DMS79 treated with DMSO at 0.1 percent for 48 hours (cell line): ENCODE measurements at regions not wholly inside any gene's neighbourhood (a gene's known extent, or its start where the extent isn't known, plus 50 kb on each side); places are given as distances from the start of the nearest gene placed in this dataset.

ENCODE experiments used
- DNase-seq: peaks from one replicate; lab custom pipeline; 2025; lab: John Stamatoyannopoulos, UW

DNA sequence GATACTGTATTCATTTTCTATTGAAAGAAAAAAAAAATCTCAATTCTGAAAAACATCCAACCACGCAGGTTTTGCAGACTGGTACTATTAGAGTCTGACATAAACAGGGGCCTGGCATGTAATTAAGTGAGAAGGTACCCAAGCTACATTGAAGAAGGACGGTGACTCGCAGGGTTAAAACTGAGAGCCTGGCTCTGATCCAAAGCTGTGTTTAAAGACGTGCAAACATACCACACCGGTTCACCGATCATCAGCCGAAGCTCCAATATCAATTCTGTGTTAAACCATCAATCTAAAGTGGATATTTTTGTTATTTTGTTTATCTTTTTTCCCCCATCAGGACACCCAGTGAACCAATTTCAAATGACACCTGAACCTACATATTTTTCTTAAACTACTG is 108.1 kb upstream of the DIO3 start:
- DNase-seq = no peak

DNA sequence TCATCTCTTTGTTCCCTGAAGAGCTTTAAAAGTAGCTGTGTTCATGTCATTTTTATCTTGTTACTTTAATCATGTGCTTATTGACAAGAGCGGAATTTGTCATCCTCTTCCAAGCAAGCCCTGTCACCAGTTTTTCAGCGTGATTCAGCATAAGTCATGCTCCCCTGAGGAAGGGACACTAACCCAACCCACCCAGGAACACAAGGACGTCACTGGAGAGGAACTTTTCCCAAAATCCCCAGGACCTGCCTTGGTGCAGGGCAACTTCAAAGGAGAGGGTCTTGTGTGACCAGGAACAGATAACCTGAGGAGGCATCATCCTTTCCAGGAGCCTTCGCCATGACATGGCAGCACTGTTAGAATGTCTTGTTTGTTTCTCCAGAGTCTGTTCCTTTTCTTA is 107.1 kb upstream of the DIO3 start:
- DNase-seq = no peak

DNA sequence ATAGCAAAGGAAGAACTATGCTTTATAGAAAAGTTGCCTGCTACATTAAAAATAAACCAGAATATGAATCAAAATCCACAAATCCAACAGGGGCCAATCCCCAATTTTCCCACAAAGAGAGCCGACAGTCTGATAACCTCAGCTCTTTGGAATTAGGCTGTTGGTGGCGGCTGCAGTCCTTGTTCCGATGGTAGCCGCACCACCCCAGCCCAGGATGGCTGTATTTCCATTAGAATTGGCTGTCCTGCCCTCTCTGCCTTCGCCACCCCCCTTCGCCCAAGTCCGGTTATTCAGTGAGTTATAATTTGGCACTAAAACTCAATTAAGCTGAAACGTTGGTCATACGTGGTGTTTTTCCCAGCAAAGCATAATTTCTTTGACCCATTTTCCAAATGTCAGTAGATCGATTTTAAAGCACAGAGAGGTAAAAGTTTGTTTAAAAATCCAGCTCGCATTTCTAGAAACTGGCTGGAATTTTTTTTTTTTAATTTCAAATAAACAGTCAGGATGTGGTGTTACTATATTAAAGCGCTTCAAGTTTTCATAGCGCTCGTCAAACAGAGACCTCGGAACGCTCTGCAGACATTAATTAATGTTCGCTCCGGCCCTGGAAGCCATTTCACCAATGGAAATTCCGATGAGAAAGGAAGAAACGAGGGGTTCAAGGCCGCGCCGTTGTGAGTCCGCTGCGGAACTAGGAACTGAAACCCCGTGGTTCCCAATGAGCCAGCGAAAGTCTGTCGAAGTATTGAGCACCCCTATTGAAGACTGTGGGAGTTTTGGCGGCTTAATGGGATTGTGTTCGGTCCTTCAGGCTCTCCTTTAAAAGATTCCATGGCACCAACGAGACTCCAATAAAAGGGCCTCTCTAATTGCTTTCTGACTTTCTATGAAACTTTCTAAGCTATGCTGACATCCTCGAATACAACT is 104.8 kb upstream of the DIO3 start:
- DNase-seq = no peak

DNA sequence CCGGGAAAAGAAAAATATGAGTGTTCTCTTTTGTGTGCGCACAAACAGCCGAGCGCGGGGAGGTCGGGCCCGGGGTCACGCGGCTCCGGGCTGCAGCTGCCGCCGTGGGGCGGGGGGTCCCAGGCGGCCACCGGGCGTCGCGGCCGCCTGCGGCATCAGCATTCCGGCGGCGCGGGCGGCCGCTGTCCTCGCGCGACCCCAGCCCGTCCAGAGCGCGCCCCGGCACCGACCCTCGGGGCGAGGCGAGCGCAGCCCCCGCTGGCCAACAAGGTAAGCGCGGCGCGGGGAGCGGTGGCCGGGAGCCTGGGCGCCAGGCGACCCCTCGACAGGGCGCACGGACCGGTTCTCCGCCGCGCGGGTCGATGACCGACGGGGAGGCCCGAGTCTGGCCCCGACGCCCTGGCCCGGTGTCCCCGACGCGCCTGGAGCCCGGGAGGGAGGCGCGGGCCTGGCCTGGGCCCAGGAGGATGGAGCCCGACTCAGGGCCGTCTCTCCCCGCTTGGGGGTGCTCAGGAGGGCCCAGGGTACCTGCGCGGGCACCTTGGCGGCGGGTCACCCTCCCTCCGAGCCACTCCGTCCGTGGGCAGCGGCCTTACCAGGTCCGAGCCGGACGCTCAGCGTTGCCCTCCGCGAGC is 103.9 kb upstream of the DIO3 start:
- DNase-seq = no peak

DNA sequence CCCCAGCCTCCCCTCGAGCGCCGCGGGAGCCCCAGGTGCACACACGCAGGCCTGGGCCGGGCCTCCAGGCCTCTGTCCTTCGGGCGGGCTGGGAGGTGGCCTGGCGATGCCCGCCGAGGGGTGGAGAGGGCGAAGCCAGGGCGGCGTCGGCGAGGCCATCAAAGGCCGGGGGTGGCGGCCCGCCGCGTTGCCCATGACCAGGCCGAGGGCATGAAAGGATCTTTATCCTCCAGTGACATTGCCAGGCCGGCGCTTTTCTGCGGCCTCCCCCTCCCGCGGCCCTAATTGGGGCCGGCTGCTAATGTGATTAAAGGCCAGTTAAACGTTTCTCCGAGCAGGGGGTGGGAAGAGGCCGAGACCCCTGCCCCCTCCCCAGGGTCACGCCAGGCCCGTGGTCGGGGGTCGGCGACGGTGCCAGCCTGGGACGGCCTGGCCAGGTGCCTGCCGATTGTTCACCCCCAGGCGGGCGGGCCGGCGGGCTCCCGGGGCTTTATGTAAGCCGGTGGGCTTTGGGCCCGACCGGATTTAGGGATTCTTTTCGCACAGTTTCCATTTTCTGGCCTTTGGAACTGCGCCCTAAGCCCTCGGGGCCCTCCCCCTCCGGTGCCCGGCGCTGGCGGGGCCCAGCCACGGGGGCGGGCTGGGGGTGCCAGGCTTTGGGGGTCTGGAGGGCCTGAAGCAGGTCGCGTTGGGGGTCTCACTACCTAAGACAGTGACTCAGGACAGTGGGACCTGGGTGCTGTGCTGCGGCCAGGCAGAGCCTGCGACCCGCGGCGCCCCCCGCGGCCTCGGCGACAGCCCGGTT is 103.2 kb upstream of the DIO3 start:
- DNase-seq = no peak

DNA sequence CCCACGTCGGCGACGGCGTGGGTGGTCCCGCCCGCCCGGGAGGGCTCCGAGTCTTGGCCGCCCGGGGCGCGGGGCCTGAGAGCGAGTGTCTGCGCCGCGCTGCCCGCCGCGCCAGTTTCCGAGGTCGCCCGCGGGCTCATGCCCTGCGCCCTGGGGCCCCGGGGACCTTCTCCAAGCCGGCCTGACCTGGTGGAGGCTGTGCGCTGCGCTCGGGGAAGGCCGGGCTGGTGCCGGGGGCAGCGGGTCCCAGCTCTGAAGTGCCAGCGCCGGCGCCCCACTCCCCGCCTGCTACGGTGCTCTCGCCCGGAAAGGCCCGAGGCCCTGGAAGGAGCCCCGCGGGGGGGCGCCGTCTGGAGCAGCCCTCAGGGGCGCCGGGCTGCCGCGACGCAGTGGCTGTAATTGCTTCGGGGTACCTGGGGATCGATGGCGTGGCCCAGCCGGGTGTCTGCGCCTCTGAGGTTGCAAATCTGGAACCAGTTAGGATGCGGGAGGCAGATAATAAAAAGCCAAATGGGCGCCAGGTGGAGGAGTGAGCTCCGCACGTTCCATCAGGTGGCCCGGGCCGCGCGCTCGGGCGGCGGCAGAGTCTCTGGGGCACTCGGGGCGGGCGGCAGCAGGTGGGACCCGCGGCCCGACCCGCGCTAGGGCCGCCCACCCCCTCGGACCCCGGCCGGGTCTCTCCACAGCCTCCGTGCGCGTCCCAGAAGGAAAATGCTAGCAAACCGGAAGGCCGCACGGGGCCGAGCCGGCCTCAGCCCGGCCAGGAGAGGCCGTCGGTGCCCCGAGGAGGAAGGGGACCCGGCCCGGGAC is 102.3 kb upstream of the DIO3 start:
- no peak for DNase-seq

DNA sequence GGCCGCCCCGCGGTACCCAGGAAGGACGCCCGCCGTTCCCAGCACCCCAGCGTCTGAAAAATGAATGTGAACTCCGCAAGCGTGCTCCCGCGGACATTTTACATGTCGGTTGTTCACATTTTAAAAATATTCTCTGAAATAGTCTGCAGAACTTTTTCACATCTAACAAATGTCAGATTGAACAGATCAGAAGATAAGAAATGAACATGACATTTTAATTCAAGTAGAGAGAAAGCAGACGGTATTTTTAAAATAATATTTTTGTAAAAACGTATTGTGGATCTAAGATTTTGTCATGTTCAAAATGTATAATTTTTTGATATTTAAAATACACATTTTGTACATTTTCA is 101.8 kb upstream of the DIO3 start:
- no peak for DNase-seq

DNA sequence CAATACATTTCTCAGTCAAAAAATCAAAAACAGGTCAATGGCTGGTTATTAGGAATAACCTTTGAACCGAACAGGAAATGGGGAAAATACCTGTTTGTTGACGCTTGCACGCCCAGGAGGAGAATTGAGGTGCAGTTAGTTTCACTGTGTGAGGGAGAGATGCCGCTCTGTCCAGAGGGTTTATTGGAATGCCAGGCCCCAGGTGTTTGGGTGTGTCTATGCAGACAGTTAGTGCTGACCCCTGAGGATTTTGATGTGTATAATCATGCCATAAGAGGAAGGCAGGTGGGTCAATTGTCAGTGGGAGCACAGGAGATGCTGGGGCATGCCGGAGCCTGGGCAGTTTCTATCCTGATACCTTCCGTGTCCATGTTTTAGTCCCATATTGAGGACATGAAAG is 100.8 kb upstream of the DIO3 start:
- no peak for DNase-seq

DNA sequence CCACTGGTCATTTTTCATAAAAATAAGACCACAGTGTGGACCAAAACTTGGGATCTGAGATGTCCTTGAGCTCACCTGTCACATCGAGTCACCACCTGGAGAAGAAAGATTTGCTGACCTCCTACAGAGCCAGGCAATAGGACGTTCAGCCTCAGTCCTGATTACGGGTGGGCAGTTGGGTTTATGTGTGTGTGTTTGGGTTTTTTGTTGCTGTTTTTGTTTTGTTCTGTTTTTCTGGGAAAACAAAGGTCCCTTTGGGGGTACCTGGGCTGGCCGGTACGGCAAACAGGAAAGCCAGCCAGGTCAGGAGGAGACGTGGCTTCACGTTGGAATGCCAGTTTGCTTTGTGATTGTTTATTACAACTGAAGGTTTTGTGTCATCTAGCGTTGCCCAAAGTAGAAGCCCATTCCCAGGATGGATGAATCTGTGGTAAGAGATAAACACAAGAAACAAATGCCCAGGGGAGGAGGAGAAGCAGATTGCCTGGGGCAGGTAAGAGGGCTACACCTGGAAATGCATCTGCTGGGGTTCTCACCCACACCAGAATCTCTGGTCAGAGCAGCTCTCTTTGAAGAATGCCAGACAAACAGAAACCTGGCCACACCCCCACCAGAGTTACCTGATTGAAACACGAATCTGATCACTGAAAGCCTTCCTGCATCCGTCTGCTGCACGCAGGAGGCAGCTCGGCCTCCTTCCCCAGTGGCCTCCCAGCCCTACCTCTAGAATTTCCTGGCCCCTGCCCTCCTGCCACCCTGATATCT is 100.1 kb upstream of the DIO3 start:
- DNase-seq = no peak

DNA sequence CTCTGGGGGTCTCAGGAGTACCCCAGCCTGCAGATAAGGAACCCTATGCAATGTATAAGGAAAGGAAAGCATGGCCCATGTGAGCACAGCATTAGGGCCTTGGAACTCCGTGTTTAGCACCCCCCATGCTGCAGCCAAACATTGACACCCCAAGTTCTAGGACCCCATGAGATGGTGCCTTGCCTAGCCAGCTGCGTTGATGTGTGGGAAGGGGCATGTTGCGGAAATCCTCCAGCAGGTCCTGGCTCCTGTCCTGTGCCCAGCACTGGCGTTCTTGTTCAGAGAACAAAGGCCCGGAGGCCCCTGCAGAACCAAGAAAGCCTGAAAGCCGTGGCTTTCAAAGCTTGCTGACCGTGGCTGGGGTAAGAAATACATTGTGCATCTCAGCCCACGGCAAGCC is 99.4 kb upstream of the DIO3 start:
- no peak for DNase-seq

DNA sequence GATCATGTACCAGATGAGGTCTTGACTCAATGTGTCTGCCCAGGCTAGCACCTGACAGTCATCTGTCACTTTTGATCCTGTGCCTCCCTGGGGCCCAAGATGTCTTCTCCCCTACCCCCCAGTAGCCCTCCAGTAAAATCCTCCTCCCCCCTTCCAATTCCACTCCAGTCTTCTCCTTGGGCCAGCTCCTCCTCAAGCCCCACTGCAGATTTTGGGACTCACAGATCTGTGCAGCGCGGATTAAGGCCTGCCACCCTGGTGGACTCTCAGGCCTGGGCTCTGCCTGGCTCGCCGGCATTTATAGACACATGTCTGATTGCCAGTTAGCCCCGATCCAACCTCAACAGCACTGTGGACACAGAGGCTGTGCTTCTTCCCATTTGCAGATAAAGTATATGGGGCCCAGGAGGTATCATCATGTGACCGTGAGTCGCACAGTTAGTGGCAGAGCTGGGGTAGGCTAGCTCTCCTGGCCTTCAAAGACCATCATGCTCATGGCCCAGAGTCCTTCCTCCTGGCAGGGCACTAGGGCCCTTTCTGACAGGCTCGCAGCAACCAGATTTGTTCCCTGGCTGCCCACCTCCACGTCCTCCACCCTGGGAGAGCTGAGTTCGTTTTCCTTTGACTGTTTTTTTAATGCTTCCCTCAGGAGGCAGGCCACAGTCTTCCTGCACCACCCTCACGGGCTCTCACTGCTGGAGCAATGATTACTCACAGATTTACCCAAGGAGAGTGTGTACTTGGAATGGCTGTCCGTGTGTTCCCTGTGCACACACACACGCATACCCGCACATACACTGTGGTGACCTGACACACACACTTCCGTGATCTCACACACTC is 98.3 kb upstream of the DIO3 start:
- DNase-seq = no peak

DNA sequence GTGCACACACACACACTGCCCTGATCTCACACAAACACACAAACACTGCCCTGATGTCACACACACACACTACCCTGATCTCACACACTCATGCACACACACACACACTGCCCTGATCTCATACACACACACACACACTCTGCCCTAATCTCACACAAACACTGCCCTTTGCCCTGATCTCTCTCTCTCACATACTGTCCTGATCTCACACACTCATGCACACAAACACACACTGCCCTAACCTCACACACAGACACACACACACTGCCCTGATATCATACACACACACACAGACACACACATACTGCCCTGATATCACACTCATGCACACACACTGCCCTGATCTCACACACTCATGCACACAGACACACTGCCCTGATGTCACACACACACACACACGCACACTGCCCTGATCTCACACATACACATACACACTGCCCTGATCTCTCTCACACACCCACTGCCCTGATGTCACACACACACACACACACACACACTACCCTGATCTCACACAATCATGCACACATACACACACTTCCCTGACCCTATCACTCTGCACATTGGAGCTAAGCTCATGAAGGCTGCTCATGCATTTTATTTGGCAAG is 97.6 kb upstream of the DIO3 start:
- DNase-seq = no peak

DNA sequence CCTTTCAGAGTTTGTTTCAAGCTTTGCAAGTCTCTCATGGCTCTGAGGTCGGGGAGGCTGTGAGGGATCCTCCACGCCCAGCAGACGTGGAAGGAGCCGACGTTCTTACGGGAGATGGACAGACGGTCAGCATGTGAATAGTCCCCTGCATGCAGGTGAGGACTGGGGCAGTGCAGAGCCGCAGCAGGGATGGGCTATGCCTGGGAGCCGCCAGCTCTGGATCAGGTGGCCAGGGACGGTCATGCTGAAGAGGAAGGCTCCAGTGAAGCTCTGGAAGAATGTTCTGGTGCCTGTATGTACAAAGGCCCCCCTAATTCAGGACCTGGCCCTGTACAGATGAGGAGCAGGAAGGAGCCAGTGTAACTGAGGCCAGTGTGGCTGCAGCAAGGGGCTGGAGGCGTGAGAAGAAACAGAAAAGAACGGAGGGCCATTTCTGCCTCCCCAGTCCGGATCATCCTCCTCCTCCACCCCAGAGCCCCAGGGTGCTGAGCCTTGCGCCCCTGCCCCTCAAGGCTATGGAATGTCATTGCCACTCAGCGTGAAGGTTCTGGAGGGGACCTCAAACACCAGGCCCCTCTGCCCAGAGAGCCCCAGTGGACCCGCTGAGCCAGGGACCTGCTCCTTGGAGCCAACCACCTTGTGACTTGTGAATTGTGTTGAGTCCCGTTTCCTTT is 96.8 kb upstream of the DIO3 start:
- no peak for DNase-seq

DNA sequence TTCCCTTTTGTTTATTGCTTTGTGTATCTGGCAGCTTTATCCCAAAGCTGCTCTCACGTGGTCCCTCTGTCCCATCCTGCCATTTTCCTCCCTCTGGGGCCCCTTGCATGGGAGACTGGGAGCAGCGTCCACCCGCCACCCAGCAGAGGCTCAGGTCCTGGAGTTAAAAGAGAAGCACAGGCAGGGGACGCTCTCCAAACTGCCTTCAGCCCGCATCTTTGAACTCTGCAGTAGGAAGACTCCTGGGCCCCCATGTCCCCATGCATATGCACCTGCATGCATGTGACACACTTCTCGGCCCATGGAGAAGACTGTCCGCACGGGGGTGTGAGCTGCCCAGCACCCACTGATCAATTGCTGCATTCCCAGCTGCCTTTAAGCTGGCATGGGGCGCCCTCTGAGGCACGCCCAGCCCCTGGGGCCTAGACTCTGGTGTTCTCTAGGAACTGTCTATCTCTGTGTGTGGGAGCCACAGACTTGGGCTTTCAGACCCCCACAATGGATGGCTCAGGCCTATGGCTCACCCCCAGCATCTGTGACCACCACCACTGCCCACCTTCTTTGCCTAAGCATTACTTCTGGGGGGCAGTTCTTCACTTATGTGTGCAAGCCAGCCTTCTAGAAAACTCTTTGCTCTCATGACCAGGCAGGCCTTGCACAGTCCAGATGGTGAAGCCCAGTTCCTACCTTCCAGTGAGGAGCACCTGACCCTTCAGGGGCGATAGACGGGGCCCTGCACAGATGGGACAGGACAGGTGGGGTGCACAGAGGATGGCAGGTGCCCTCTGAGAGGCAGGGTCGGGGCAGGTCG is 96.1 kb upstream of the DIO3 start:
- no peak for DNase-seq

DNA sequence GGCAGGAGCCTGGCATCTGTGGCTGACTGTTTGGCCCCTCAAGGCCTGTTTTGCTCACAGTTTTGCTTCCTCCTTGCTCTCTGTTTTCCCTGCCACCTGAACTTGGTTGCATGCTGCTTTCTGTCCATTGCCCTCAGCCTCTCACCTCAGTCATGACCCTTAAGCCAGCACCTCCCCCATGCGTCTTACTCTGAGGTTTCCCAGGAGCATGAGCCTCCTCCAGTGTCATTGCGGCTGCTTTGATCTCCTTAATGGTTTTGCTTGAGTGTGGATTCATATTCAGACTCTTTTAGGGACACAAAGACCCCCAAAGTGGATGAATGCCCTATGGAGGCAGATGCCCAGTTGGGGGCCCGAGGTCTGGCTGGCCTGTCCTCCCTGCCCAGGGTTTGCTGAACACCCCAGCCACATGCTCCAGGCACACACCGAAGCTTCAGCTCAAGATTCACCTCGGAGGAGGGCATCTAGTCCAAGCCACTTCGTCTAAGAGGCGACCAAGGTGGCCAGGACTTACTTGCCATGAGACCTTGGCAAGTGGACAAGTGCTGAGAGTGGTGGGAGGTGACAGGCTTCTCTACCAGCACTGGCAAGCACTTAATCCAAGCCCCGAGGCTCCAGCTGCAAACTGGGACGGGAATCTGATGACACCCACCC is 95.4 kb upstream of the DIO3 start:
- no peak for DNase-seq

DNA sequence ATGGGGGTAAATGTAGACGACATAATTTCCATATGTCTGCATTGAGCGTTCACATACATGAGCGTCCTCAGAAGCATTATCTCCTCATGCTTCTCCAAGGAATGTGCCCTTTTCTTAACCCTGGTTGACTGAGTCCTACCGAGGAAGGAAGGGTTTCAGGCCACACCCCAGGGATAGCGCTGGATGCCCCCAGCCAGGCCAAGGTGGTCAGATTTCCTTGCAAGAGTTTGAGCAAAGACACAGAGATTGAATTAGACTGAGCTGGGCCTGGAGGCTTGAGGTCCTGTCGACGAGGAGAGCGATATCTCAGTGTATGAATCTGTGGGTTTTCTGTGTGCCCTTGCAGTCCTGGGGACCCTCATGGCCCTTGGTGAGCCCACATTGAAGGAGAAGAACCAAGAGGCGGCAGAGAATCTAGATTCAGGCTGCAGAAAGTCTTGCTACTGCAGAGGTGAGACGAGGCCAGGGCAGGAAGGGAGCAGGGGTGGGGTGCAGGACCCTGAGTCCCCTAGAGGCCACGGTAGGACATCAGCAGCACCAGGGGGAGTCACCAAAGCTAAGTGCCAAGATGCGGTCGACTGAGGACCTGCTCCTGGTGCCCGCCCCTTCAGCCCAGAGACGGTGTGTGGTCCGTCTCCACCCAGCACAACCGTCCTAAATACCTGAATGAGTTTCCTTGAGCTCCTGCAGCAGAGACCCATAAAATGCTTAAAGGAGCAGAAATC is 94.7 kb upstream of the DIO3 start:
- no peak for DNase-seq

DNA sequence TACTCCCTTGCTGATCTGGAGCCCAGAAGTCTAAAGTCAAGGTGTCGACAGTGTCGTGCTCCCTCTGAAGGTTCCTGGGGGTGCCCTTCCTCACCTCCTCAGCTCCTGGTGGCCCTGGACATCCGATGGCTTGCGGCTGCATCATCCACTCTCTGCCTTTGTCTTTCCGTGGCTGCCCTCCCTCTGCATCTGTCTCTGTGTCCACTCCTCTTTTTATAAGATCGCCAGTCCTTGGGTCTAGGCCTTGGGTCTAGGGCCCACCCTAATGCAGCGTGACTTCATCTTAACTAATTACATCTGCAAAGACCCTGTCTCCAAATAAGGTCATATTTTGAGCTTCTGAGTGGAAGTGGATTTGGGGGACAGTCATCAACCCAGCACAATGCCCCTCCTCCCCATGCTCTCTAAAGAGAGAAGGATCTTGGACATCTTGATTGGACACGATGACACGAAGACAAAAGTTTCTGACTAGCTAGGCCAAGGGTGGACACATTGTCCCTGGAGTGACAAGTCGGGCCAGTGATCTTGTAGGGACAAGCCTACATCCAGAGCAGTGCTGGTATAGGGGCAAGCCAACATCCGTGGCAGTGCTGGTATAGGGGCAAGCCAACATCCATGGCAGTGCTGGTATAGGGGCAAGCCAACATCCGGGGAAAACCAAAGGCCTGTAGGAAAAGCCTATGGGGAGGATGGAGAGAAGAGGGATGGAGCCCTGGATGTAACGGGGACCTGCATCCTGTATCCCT is 93.9 kb upstream of the DIO3 start:
- DNase-seq = no peak
